ENCODE measurements at regions not wholly inside any gene's neighbourhood (a gene's known extent, or its start where the extent isn't known, plus 50 kb on each side); places are given as distances from the start of the nearest gene placed in this dataset.
A peak's percentile ranks its signal among the peaks of the same experiment; 100 is the strongest.
"Not testable (repeated sequence)": the region's sequence is repeated elsewhere in the genome, so short reads cannot be mapped to it uniquely, and the experiment has no call there.

DNA sequence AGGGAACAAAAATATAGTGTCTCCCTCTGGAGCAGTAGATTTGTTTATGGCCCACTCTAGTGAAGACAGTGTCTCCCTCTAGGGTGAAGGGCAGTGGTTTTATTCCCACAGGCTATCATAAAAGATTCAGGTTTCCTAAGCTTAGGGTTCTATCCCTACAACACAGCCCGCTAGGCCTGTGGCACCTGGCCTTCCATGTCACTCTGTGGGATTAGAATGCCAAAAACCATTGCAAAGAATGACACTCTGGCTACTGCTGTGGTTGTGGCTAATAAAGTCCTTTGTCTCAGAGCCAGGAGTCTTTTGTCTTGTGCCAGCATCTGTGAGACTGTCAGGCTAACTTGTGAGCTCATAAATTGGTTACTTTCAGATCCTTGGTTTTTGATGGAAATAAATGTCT, 700.7 kb upstream of the DEFB115 start:
- not testable (repeated sequence) for DNase-seq (ENCODE audit: low spot score); H3K27me3 ChIP-seq (ENCODE audit: insufficient read depth, poor library complexity, severe bottlenecking); H3K9me3 ChIP-seq (ENCODE audit: severe bottlenecking); H3K27ac ChIP-seq (ENCODE audit: poor library complexity, severe bottlenecking); ATAC-seq (ENCODE audit: low read depth); H3K36me3 ChIP-seq (ENCODE audit: low read depth); H3K4me1 ChIP-seq (ENCODE audit: insufficient read depth, poor library complexity, severe bottlenecking); H3K4me3 ChIP-seq (ENCODE audit: severe bottlenecking)

DNA sequence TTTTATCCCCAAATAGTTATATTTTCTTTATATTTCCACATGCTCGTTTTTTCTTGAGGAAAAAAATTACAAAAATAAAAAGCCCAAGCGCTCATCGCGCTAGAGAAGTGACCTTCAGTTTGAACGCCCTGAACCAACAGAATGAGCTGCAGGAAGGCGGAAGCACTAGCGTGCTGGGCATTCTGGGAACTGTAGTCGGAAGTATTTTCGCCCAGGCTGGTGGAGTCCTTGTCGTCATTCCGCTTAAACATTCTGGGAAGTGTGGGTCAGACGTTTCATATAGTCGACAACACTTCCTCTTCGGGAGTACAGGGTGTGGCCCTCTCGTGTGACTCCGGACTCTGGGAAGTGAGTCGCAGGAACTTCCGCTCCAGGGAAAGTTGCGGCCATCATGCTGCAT, 692.4 kb upstream of the DEFB115 start:
- H3K4me3 ChIP-seq (ENCODE audit: severe bottlenecking); H3K4me1 ChIP-seq (ENCODE audit: insufficient read depth, poor library complexity, severe bottlenecking); H3K36me3 ChIP-seq (ENCODE audit: low read depth); H3K9me3 ChIP-seq (ENCODE audit: severe bottlenecking); H3K27ac ChIP-seq (ENCODE audit: poor library complexity, severe bottlenecking); H3K27me3 ChIP-seq (ENCODE audit: insufficient read depth, poor library complexity, severe bottlenecking); ATAC-seq (ENCODE audit: low read depth); DNase-seq (ENCODE audit: low spot score): not testable (repeated sequence)

DNA sequence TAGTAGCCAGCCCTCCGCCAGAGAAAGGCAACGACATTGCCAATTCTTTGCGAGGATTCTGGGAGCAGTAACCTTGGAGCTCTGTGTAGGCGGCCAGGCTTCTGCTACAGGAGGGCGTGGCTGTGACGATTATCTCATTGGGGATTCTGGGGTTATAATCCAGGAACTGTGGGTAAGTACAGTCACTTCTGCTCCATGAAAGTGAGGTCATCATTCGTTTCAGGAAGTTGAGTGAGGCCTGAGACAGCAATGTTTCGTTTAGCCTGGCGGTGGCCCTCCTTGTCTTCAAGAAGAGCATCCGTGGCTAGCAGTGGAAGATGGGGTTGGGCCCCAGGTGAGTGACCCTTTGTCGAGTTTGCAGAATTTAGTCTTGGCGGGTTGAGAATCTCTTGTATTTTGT, 687.6 kb upstream of the DEFB115 start:
- not testable (repeated sequence) for H3K27me3 ChIP-seq (ENCODE audit: insufficient read depth, poor library complexity, severe bottlenecking); DNase-seq (ENCODE audit: low spot score); H3K9me3 ChIP-seq (ENCODE audit: severe bottlenecking); H3K4me3 ChIP-seq (ENCODE audit: severe bottlenecking); H3K36me3 ChIP-seq (ENCODE audit: low read depth); H3K4me1 ChIP-seq (ENCODE audit: insufficient read depth, poor library complexity, severe bottlenecking); ATAC-seq (ENCODE audit: low read depth); H3K27ac ChIP-seq (ENCODE audit: poor library complexity, severe bottlenecking)

DNA sequence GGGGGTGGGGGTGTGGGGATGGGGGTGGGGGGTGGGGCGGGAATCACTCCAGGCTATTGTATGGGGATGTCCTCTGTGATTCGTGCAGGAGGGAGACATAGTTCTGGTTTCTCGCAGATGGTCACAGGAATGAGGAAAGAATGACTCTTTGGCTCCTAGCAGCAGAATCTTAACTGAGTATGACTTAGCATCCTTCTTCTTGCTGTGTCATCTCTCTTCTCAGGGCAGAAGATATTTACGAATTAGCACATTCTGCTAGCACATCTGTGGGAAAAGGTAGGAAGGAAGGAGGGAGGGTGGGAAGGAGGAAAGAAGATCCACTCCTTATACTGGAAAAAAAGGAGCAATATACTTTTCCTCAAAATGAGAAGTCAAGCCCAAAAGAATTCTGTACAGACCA, 686.8 kb upstream of the DEFB115 start:
- not testable (repeated sequence) for H3K9me3 ChIP-seq (ENCODE audit: severe bottlenecking); H3K36me3 ChIP-seq (ENCODE audit: low read depth); H3K27ac ChIP-seq (ENCODE audit: poor library complexity, severe bottlenecking); ATAC-seq (ENCODE audit: low read depth); H3K4me3 ChIP-seq (ENCODE audit: severe bottlenecking); H3K4me1 ChIP-seq (ENCODE audit: insufficient read depth, poor library complexity, severe bottlenecking); H3K27me3 ChIP-seq (ENCODE audit: insufficient read depth, poor library complexity, severe bottlenecking); DNase-seq (ENCODE audit: low spot score)

DNA sequence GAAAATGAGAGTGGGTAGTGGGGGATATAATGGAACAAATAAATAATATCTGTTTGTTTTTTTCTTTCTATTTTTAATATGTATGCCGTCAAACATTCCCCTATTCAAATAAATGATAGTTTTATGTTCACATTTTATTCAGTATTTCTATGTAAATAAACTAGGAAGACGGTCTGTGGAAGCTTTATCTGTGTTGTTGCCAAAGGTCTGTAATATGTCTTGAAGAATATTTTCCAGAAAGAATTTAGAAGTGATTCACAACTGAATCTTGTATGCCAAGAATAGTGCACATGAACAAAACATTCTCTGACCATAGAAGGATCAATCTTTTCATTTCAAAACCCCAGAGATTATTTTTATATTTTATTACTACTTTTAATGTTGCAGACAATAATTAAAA, 683.1 kb upstream of the DEFB115 start:
- H3K4me3 ChIP-seq (ENCODE audit: severe bottlenecking); H3K27ac ChIP-seq (ENCODE audit: poor library complexity, severe bottlenecking); ATAC-seq (ENCODE audit: low read depth); H3K9me3 ChIP-seq (ENCODE audit: severe bottlenecking); H3K36me3 ChIP-seq (ENCODE audit: low read depth); H3K27me3 ChIP-seq (ENCODE audit: insufficient read depth, poor library complexity, severe bottlenecking); DNase-seq (ENCODE audit: low spot score): not testable (repeated sequence)
- H3K4me1 ChIP-seq (ENCODE audit: insufficient read depth, poor library complexity, severe bottlenecking): peaks cover 10% of the 10 kb centered on the region

DNA sequence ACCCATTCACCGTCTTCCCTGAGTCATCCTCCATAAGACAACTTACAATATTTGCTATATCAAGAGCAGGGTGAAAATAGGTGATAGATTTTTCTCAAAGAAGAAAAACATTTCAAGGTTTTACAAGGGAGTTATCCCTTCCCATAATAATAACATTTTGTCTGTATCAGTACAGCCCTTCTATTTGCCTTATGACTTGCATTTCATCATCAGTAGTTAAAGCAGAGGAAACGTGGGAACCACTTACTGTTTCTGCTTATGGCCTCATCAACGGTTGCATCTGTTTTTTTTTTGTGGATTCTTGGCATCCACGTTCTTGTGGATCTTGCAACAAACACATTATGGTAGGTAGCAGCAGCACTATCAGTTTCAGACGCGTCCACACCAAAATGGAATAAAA, 678.4 kb upstream of the DEFB115 start:
- not testable (repeated sequence) for H3K36me3 ChIP-seq (ENCODE audit: low read depth); ATAC-seq (ENCODE audit: low read depth); DNase-seq (ENCODE audit: low spot score); H3K27me3 ChIP-seq (ENCODE audit: insufficient read depth, poor library complexity, severe bottlenecking); H3K9me3 ChIP-seq (ENCODE audit: severe bottlenecking)
- Histone ChIP-seq H3K4me1 (ENCODE audit: insufficient read depth, poor library complexity, severe bottlenecking) (peaks cover 10% of the 10 kb centered on the region), H3K27ac (ENCODE audit: poor library complexity, severe bottlenecking) (peak overlapping the region; percentile 38), H3K4me3 (ENCODE audit: severe bottlenecking) (peak overlapping the region; percentile 34)

DNA sequence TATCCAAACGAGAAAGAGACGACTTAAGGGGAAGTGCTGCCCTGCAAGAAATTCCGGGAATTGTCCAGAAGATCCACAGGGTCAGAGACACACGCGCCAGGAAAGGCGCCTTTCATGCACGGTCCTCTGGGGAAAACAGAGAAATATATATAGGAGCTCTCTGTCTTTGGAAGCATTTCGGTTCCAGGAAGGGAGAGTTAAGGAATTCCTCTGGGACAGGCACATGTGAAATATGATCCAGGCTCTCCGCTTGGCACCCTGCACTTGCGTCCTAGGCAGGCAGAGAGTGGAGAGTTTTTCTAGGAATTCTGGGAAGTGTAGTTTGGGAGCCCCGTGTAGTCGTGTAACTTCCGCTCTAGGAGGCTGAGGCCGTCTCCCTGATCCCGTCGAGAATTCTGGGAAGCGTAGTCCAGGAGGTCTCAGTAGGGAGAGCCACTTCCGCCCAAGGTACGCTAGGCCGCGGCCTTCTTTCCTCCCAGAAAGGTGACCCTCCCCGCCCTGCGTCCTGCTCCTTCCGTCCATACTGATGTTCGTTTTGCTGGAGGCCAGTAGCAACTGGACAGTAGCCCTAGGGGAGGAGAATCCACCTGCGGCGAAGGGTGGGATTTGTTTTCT, 677.5 kb upstream of the DEFB115 start:
- not testable (repeated sequence) for H3K27me3 ChIP-seq (ENCODE audit: insufficient read depth, poor library complexity, severe bottlenecking); H3K36me3 ChIP-seq (ENCODE audit: low read depth); H3K4me1 ChIP-seq (ENCODE audit: insufficient read depth, poor library complexity, severe bottlenecking); H3K9me3 ChIP-seq (ENCODE audit: severe bottlenecking)
- Histone ChIP-seq H3K4me3 (ENCODE audit: severe bottlenecking) (peak overlapping the region; percentile 34), H3K27ac (ENCODE audit: poor library complexity, severe bottlenecking) (peak overlapping the region; percentile 38)
- DNase-seq (ENCODE audit: low spot score) (peak; percentile 92), ATAC-seq (ENCODE audit: low read depth) (peak; percentile 99)

DNA sequence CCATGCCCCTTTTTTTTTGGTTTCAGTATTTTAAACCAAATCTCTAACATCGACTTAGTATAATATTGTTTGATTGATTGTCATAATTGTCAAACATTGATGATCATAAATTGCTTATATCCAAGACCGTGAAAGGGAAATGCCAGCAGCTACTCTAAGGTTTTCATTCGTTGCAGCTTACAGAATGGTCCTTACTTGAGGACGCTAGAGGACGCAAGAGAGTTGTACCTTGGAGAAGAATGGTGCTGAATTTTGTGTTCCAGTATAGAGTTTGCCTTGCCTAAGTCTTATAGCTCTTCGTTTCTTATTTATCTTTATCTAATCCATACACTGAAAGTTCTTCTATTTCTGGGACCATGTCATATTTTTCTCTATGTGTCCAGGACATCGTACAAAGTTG, 675.6 kb upstream of the DEFB115 start:
- DNase-seq (ENCODE audit: low spot score); ATAC-seq (ENCODE audit: low read depth); H3K9me3 ChIP-seq (ENCODE audit: severe bottlenecking); H3K4me3 ChIP-seq (ENCODE audit: severe bottlenecking); H3K36me3 ChIP-seq (ENCODE audit: low read depth); H3K27ac ChIP-seq (ENCODE audit: poor library complexity, severe bottlenecking); H3K4me1 ChIP-seq (ENCODE audit: insufficient read depth, poor library complexity, severe bottlenecking): not testable (repeated sequence)
- H3K27me3 ChIP-seq (ENCODE audit: insufficient read depth, poor library complexity, severe bottlenecking): peaks cover 14% of the 10 kb centered on the region
- TF ChIP-seq, protein P1, sequence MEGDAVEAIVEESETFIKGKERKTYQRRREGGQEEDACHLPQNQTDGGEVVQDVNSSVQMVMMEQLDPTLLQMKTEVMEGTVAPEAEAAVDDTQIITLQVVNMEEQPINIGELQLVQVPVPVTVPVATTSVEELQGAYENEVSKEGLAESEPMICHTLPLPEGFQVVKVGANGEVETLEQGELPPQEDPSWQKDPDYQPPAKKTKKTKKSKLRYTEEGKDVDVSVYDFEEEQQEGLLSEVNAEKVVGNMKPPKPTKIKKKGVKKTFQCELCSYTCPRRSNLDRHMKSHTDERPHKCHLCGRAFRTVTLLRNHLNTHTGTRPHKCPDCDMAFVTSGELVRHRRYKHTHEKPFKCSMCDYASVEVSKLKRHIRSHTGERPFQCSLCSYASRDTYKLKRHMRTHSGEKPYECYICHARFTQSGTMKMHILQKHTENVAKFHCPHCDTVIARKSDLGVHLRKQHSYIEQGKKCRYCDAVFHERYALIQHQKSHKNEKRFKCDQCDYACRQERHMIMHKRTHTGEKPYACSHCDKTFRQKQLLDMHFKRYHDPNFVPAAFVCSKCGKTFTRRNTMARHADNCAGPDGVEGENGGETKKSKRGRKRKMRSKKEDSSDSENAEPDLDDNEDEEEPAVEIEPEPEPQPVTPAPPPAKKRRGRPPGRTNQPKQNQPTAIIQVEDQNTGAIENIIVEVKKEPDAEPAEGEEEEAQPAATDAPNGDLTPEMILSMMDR (IDR thresholded peaks at IDR 0.05; ENCODE audit: poor library complexity, severe bottlenecking): peak; percentile 44

DNA sequence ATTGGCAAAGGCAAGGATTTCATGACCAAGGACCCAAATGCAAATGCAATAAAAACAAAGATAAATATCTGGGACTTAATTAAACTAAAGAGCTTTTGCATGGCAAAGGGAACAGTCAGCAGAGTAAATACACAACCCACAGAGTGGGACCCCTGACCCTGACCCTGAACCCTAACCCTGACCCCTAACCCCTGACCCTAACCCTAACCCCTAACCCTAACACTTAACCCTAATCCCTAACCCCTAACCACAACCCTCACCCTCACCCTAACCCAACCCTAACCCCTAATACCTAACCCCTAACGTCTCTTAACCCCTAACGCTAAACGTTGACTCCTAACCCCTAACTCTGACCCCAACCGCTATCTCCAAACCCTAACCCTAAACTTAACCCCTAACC, 673.1 kb upstream of the DEFB115 start:
- not testable (repeated sequence) for DNase-seq (ENCODE audit: low spot score); ATAC-seq (ENCODE audit: low read depth)

More for the DNA sequence above, 673.1 kb upstream of the DEFB115 start:
- H3K4me1 ChIP-seq (ENCODE audit: insufficient read depth, poor library complexity, severe bottlenecking); H3K9me3 ChIP-seq (ENCODE audit: severe bottlenecking); H3K36me3 ChIP-seq (ENCODE audit: low read depth); H3K4me3 ChIP-seq (ENCODE audit: severe bottlenecking); H3K27ac ChIP-seq (ENCODE audit: poor library complexity, severe bottlenecking): not testable (repeated sequence)
- peaks cover 28% of the 10 kb centered on the region for H3K27me3 ChIP-seq (ENCODE audit: insufficient read depth, poor library complexity, severe bottlenecking)
